ENCODE measurements at regions not wholly inside any gene's neighbourhood (a gene's known extent, or its start where the extent isn't known, plus 50 kb on each side); places are given as distances from the start of the nearest gene placed in this dataset.

- no peaks in the 10 kb centered on the region for H3K4me1 ChIP-seq (ENCODE audit: control insufficient read depth, extremely low read depth, insufficient read depth, low read length)
- FAIRE-seq (no peak), DNase-seq (ENCODE audit: low read depth, low spot score) (no peak)
- no peaks in the 10 kb centered on the region for H4K20me1 ChIP-seq (replicated peaks; ENCODE audit: control insufficient read depth, extremely low read depth, insufficient read depth, low read length)
- ChIA-PET POLR2A (no interaction called here), CTCF (no interaction called here)
- H3K27me3 ChIP-seq (ENCODE audit: control insufficient read depth in 2 of 2, insufficient read depth in 2 of 2, low read length in 2 of 2) = no peaks in the 10 kb centered on the region
- peaks cover 6% of the 10 kb centered on the region for H3K9me3 ChIP-seq (replicated peaks; ENCODE audit: control insufficient read depth, insufficient read depth, low read length)
- no peaks in the 10 kb centered on the region for H3K79me2 ChIP-seq (ENCODE audit: control insufficient read depth, insufficient read depth, low read length)
- no peak overlapping the region for H2AFZ ChIP-seq (ENCODE audit: low read depth, low read length)
- H3K27ac ChIP-seq (ENCODE audit: insufficient read depth, low read depth, low read length) = no peak overlapping the region
- H3K9me1 ChIP-seq (replicated peaks; ENCODE audit: control insufficient read depth, extremely low read depth, insufficient read depth, low read length) = no peaks in the 10 kb centered on the region
- no peaks in the 10 kb centered on the region for H3K36me3 ChIP-seq (ENCODE audit: control insufficient read depth in 2 of 2, extremely low read depth in 1 of 2, insufficient read depth in 2 of 2, low read length in 2 of 2)
- no peak overlapping the region for H3K4me3 ChIP-seq (replicated peaks in 1 of 3; ENCODE audit: insufficient read depth in 1 of 3, low read depth in 1 of 3, low read length in 3 of 3)
- H3K9ac ChIP-seq (replicated peaks; ENCODE audit: extremely low read depth, insufficient read depth, low read length) = no peak overlapping the region
- TF ChIP-seq GATA2 (IDR thresholded peaks at IDR 0.05; ENCODE audit: insufficient read depth, insufficient read length, low read depth, low read length) (no peak), POLR2A (IDR thresholded peaks at IDR 0.05; ENCODE audit: low read depth, low read length) (no peak), EZH2 (IDR thresholded peaks at IDR 0.05; ENCODE audit: borderline replicate concordance, low read depth, low read length, severe bottlenecking) (no peak), FOS (IDR thresholded peaks at IDR 0.05; ENCODE audit: borderline replicate concordance, insufficient read depth, low read length) (no peak), JUN (IDR thresholded peaks at IDR 0.05; ENCODE audit: borderline replicate concordance, insufficient read depth, insufficient read length, low read depth) (no peak), POLR2AphosphoS5 (IDR thresholded peaks at IDR 0.05; ENCODE audit: insufficient read depth, low read depth, low read length) (no peak)
- TF ChIP-seq, protein P1, sequence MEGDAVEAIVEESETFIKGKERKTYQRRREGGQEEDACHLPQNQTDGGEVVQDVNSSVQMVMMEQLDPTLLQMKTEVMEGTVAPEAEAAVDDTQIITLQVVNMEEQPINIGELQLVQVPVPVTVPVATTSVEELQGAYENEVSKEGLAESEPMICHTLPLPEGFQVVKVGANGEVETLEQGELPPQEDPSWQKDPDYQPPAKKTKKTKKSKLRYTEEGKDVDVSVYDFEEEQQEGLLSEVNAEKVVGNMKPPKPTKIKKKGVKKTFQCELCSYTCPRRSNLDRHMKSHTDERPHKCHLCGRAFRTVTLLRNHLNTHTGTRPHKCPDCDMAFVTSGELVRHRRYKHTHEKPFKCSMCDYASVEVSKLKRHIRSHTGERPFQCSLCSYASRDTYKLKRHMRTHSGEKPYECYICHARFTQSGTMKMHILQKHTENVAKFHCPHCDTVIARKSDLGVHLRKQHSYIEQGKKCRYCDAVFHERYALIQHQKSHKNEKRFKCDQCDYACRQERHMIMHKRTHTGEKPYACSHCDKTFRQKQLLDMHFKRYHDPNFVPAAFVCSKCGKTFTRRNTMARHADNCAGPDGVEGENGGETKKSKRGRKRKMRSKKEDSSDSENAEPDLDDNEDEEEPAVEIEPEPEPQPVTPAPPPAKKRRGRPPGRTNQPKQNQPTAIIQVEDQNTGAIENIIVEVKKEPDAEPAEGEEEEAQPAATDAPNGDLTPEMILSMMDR (IDR thresholded peaks at IDR 0.05; ENCODE audit: extremely low read depth in 1 of 2, insufficient read depth in 1 of 2, low read depth in 1 of 2, low read length in 2 of 2) = no peak
- H3K4me2 ChIP-seq (ENCODE audit: insufficient read depth, low read length) = no peak overlapping the region
- BruUV-seq (replicated peaks) = no TSS peak
- dilution Hi-C loops (cut with MboI; ENCODE audit: extremely low pct_ligation_motif_present, low sequenced_read_pairs) (no loop called here), intact Hi-C loops (cut with micrococcal nuclease) (no loop called here)
These were observed 419.3 kb upstream of the EYS start for GRCh38 chr6:66126358-66126757.

GRCh38 chr6:66103954-66104353 lies 396.9 kb upstream of the EYS start:
- no peak overlapping the region for H3K27ac ChIP-seq (ENCODE audit: insufficient read depth, low read depth, low read length)
- no peak for TF ChIP-seq POLR2AphosphoS5 (IDR thresholded peaks at IDR 0.05; ENCODE audit: insufficient read depth, low read depth, low read length)
- dilution Hi-C loops (cut with MboI; ENCODE audit: extremely low pct_ligation_motif_present, low sequenced_read_pairs) = no loop called here
- H3K36me3 ChIP-seq (ENCODE audit: control insufficient read depth in 2 of 2, extremely low read depth in 1 of 2, insufficient read depth in 2 of 2, low read length in 2 of 2) = no peaks in the 10 kb centered on the region
- H3K9me1 ChIP-seq (replicated peaks; ENCODE audit: control insufficient read depth, extremely low read depth, insufficient read depth, low read length) = no peaks in the 10 kb centered on the region
- H3K4me1 ChIP-seq (ENCODE audit: control insufficient read depth, extremely low read depth, insufficient read depth, low read length) = no peaks in the 10 kb centered on the region
- POLR2A ChIA-PET = no interaction called here
- no peaks in the 10 kb centered on the region for H3K27me3 ChIP-seq (ENCODE audit: control insufficient read depth in 2 of 2, insufficient read depth in 2 of 2, low read length in 2 of 2)
- no peak overlapping the region for H2AFZ ChIP-seq (ENCODE audit: low read depth, low read length)
- H4K20me1 ChIP-seq (replicated peaks; ENCODE audit: control insufficient read depth, extremely low read depth, insufficient read depth, low read length) = no peaks in the 10 kb centered on the region
- DNase-seq (ENCODE audit: low read depth, low spot score) = no peak
- H3K4me2 ChIP-seq (ENCODE audit: insufficient read depth, low read length) = no peak overlapping the region
- BruUV-seq (replicated peaks) = no TSS peak
- intact Hi-C loops (cut with micrococcal nuclease) = no loop called here
- H3K79me2 ChIP-seq (ENCODE audit: control insufficient read depth, insufficient read depth, low read length) = no peaks in the 10 kb centered on the region
- H3K9me3 ChIP-seq (replicated peaks; ENCODE audit: control insufficient read depth, insufficient read depth, low read length) = peaks cover 2% of the 10 kb centered on the region
- FAIRE-seq = no peak
- H3K9ac ChIP-seq (replicated peaks; ENCODE audit: extremely low read depth, insufficient read depth, low read length) = no peak overlapping the region
- no peak overlapping the region for H3K4me3 ChIP-seq (replicated peaks in 1 of 3; ENCODE audit: insufficient read depth in 1 of 3, low read depth in 1 of 3, low read length in 3 of 3)
- CTCF ChIA-PET = no interaction called here

Data from endothelial cell of umbilical vein (primary cell).